ENCODE measurements at regions not wholly inside any gene's neighbourhood (a gene's known extent, or its start where the extent isn't known, plus 50 kb on each side); places are given as distances from the start of the nearest gene placed in this dataset.

- no peaks in the 10 kb centered on the region for H3K9me3 ChIP-seq
- no peaks in the 10 kb centered on the region for H3K27me3 ChIP-seq (replicated peaks; ENCODE audit: insufficient read depth)
- no peak overlapping the region for H3K4me3 ChIP-seq
- no peak overlapping the region for H3K27ac ChIP-seq
- ATAC-seq (ENCODE audit: insufficient number of reproducible peaks, low FRiP score, low read depth) (no peak), DNase-seq (ENCODE audit: low spot score) (no peak)
- H3K36me3 ChIP-seq: no peaks in the 10 kb centered on the region
- H3K4me1 ChIP-seq (ENCODE audit: control insufficient read depth in 1 of 2, low read depth in 2 of 2): no peaks in the 10 kb centered on the region
- TF ChIP-seq, protein P1, sequence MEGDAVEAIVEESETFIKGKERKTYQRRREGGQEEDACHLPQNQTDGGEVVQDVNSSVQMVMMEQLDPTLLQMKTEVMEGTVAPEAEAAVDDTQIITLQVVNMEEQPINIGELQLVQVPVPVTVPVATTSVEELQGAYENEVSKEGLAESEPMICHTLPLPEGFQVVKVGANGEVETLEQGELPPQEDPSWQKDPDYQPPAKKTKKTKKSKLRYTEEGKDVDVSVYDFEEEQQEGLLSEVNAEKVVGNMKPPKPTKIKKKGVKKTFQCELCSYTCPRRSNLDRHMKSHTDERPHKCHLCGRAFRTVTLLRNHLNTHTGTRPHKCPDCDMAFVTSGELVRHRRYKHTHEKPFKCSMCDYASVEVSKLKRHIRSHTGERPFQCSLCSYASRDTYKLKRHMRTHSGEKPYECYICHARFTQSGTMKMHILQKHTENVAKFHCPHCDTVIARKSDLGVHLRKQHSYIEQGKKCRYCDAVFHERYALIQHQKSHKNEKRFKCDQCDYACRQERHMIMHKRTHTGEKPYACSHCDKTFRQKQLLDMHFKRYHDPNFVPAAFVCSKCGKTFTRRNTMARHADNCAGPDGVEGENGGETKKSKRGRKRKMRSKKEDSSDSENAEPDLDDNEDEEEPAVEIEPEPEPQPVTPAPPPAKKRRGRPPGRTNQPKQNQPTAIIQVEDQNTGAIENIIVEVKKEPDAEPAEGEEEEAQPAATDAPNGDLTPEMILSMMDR (IDR thresholded peaks at IDR 0.05): no peak
These were observed 209.8 kb upstream of the SPOPL start for GRCh38 chr2:138291805-138292204.

- no peak for DNase-seq (ENCODE audit: low spot score)
- TF ChIP-seq, protein P1 (IDR thresholded peaks at IDR 0.05): no peak
- no peaks in the 10 kb centered on the region for H3K4me1 ChIP-seq (ENCODE audit: control insufficient read depth in 1 of 2, low read depth in 2 of 2)
- ATAC-seq (ENCODE audit: insufficient number of reproducible peaks, low FRiP score, low read depth): no peak
- no peaks in the 10 kb centered on the region for H3K9me3 ChIP-seq
- no peak overlapping the region for H3K4me3 ChIP-seq
- no peak overlapping the region for H3K27ac ChIP-seq
- H3K36me3 ChIP-seq: no peaks in the 10 kb centered on the region
- no peaks in the 10 kb centered on the region for H3K27me3 ChIP-seq (replicated peaks; ENCODE audit: insufficient read depth)
These were observed 208.5 kb upstream of the SPOPL start for GRCh38 chr2:138293045-138293444.

DNA sequence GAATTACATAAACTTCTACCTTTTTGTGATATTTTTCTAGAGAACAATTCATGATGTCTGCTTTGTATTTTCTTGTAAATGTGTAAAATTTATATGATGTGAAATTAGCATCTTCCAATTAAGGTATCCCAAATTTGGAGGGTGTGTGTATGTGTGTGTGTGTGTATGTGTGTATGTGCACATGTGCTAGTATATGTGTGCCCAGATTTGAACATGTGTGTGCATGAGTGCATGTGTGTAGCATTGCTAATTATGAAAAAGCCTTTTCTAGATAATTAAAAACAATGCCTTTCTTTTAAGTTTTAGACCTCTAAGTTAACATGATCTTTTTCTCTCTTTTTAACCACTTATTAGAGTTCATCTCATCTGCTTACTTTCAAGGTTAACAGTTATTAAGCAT lies 208.0 kb upstream of the SPOPL start:
- no peak for DNase-seq (ENCODE audit: low spot score)
- Histone ChIP-seq H3K27me3 (replicated peaks; ENCODE audit: insufficient read depth) (no peaks in the 10 kb centered on the region), H3K4me1 (ENCODE audit: control insufficient read depth in 1 of 2, low read depth in 2 of 2) (no peaks in the 10 kb centered on the region), H3K36me3 (no peaks in the 10 kb centered on the region), H3K9me3 (no peaks in the 10 kb centered on the region), H3K4me3 (no peak overlapping the region), H3K27ac (no peak overlapping the region)
- TF ChIP-seq, protein P1 (IDR thresholded peaks at IDR 0.05): no peak
- ATAC-seq (ENCODE audit: insufficient number of reproducible peaks, low FRiP score, low read depth): no peak

DNA sequence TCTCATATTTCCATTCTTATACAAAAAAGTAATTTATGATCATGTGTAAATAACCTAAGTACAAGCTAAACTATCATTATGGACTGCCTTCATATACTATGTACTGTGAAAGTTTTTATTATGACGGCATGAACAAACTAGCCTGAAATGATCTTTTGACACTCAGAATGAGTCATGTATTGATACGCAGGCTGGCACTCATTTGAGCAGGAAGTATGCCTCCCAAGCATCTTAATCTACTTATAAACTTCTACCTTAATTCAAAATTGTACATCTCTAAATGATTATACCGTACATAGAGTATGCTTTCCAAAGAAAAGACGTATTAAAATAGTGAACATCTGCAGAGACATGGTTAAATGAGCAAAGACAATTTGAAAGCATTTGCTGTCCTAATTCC lies 207.1 kb upstream of the SPOPL start:
- no peak overlapping the region for H3K4me3 ChIP-seq
- TF ChIP-seq, protein P1 (IDR thresholded peaks at IDR 0.05): no peak
- no peaks in the 10 kb centered on the region for H3K4me1 ChIP-seq (ENCODE audit: control insufficient read depth in 1 of 2, low read depth in 2 of 2)
- DNase-seq (ENCODE audit: low spot score) (no peak), ATAC-seq (ENCODE audit: insufficient number of reproducible peaks, low FRiP score, low read depth) (no peak)
- no peak overlapping the region for H3K27ac ChIP-seq
- no peaks in the 10 kb centered on the region for H3K27me3 ChIP-seq (replicated peaks; ENCODE audit: insufficient read depth)
- H3K36me3 ChIP-seq: no peaks in the 10 kb centered on the region
- H3K9me3 ChIP-seq: no peaks in the 10 kb centered on the region

DNA sequence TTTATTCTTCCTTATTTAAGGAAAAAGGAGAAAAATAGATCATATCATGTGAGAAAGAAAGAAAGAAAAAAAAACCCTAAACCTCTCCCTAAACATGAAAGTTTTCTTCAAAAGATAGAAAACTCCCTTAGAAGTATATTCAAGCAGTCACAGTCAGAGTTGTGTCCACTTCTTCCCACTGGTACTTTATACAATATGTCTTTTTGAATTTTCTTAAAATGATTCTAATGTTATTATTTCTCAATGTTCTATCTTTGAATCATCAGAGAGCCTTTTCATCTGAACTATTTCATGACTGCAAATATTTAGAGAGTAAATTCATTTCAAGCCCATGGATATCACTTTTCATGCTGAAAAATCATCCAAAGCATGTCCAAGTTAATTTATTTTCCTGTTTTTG lies 205.2 kb upstream of the SPOPL start:
- Histone ChIP-seq H3K27ac (no peak overlapping the region), H3K9me3 (no peaks in the 10 kb centered on the region), H3K4me3 (no peak overlapping the region), H3K36me3 (no peaks in the 10 kb centered on the region), H3K27me3 (replicated peaks; ENCODE audit: insufficient read depth) (no peaks in the 10 kb centered on the region), H3K4me1 (ENCODE audit: control insufficient read depth in 1 of 2, low read depth in 2 of 2) (no peaks in the 10 kb centered on the region)
- no peak for DNase-seq (ENCODE audit: low spot score)
- TF ChIP-seq, protein P1 (IDR thresholded peaks at IDR 0.05): no peak
- ATAC-seq (ENCODE audit: insufficient number of reproducible peaks, low FRiP score, low read depth): no peak
